H9 (cell line): ENCODE measurements at regions not wholly inside any gene's neighbourhood (a gene's known extent, or its start where the extent isn't known, plus 50 kb on each side); places are given as distances from the start of the nearest gene placed in this dataset.

Experiments used
- DNase-seq: peaks from one replicate; pipeline ENCODE4 v3.0.0-alpha.2; 2017
- H2AFZ ChIP-seq: one replicate; pipeline ENCODE4 v1.6.1; 2013; ENCODE audit warnings: mild to moderate bottlenecking, low read length, control low read depth, moderate library complexity
- H2AK5ac ChIP-seq: 2 replicates; pipeline ENCODE4 v1.6.1; 2013; ENCODE audit warnings: low read length, control low read depth, mixed read lengths; ENCODE audit not compliant: insufficient read length
- H2BK120ac ChIP-seq: one replicate; pipeline ENCODE4 v1.6.1; 2013; ENCODE audit warnings: low read depth, mild to moderate bottlenecking, low read length, control low read depth, inconsistent platforms; ENCODE audit not compliant: poor library complexity, severe bottlenecking
- H2BK12ac ChIP-seq: 2 replicates; pipeline ENCODE4 v1.6.1; 2013; ENCODE audit warnings: low read length, control low read depth, mixed read lengths, low read depth; ENCODE audit not compliant: insufficient read length
- H2BK15ac ChIP-seq: 2 replicates; pipeline ENCODE4 v1.6.1; 2013; ENCODE audit warnings: low read depth, low read length, control low read depth
- H2BK20ac ChIP-seq: one replicate; pipeline ENCODE4 v1.6.1; 2013; ENCODE audit warnings: low read depth, mild to moderate bottlenecking, low read length, control low read depth, inconsistent platforms; ENCODE audit not compliant: poor library complexity, severe bottlenecking
- H2BK5ac ChIP-seq: 2 replicates; pipeline ENCODE4 v1.6.1; 2013; ENCODE audit warnings: low read length, control low read depth, mixed read lengths; ENCODE audit not compliant: insufficient read length
- H3K14ac ChIP-seq: 2 replicates; pipeline ENCODE4 v1.6.1; 2013; ENCODE audit warnings: low read length, control low read depth; ENCODE audit not compliant: insufficient read depth
- H3K18ac ChIP-seq: 2 replicates; pipeline ENCODE4 v1.6.1; 2013; ENCODE audit warnings: low read depth, mild to moderate bottlenecking, mixed read lengths, low read length, control low read depth; ENCODE audit not compliant: insufficient read length
- H3K23ac ChIP-seq: 2 replicates; pipeline ENCODE4 v1.6.1; 2013; ENCODE audit warnings: low read length, control low read depth, mixed read lengths, low read depth; ENCODE audit not compliant: insufficient read length
- H3K23me2 ChIP-seq: 2 replicates; pipeline ENCODE4 v1.6.1; 2013; ENCODE audit warnings: low read depth, mild to moderate bottlenecking, mixed read lengths, low read length, control low read depth; ENCODE audit not compliant: insufficient read length, poor library complexity, severe bottlenecking
- H3K27ac ChIP-seq: 2 replicates; pipeline ENCODE4 v1.5.1; 2013; ENCODE audit warnings: low read length, control low read depth, mixed read lengths, low read depth; ENCODE audit not compliant: insufficient read length
- H3K27me3 ChIP-seq: 2 replicates; pipeline ENCODE4 v1.6.1; 2013; ENCODE audit warnings: low read length, control low read depth, inconsistent platforms; ENCODE audit not compliant: insufficient read depth
- H3K4ac ChIP-seq: 2 replicates; pipeline ENCODE4 v1.6.1; 2013; ENCODE audit warnings: low read depth, mild to moderate bottlenecking, control low read depth, inconsistent platforms, low read length, moderate library complexity
- H3K4me1 ChIP-seq: 2 replicates; pipeline ENCODE4 v1.6.1; 2013; ENCODE audit warnings: low read length, control low read depth, inconsistent platforms; ENCODE audit not compliant: insufficient read depth
- H3K4me2 ChIP-seq: 2 replicates; pipeline ENCODE4 v1.6.1; 2013; ENCODE audit warnings: low read length, control low read depth, mixed read lengths; ENCODE audit not compliant: insufficient read length, insufficient read depth
- H3K56ac ChIP-seq: 2 replicates; pipeline ENCODE4 v1.6.1; 2013; ENCODE audit warnings: low read depth, mild to moderate bottlenecking, mixed read lengths, low read length, control low read depth; ENCODE audit not compliant: insufficient read length
- H3K79me1 ChIP-seq: 2 replicates; pipeline ENCODE4 v1.6.1; 2013; ENCODE audit warnings: low read depth, mild to moderate bottlenecking, moderate library complexity, low read length, control low read depth, inconsistent platforms; ENCODE audit not compliant: insufficient read depth, poor library complexity, severe bottlenecking
- H3K79me2 ChIP-seq: 2 replicates; pipeline ENCODE4 v1.6.1; 2013; ENCODE audit warnings: low read length, control low read depth, inconsistent platforms; ENCODE audit not compliant: insufficient read depth
- H3K9ac ChIP-seq: 2 replicates; pipeline ENCODE4 v1.6.1; 2013; ENCODE audit warnings: low read length, control low read depth, mixed read lengths; ENCODE audit not compliant: insufficient read length; ENCODE audit errors: extremely low read depth
- H3K9me3 ChIP-seq: one replicate; pipeline ENCODE4 v1.6.1; 2013; ENCODE audit warnings: low read depth, low read length, inconsistent platforms; ENCODE audit not compliant: control insufficient read depth
- H3T11ph ChIP-seq: one replicate; pipeline ENCODE4 v1.6.1; 2013; ENCODE audit warnings: mild to moderate bottlenecking, low read length, control low read depth, inconsistent platforms
- H4K20me1 ChIP-seq: one replicate; pipeline ENCODE4 v1.6.1; 2013; ENCODE audit not compliant: control insufficient read depth, insufficient read length, insufficient read depth
- H4K5ac ChIP-seq: 2 replicates; pipeline ENCODE4 v1.6.1; 2013; ENCODE audit warnings: low read depth, mild to moderate bottlenecking, mixed read lengths, low read length, control low read depth; ENCODE audit not compliant: insufficient read length
- H4K8ac ChIP-seq: replicated peaks from 2 replicates; pipeline ENCODE4 v1.6.1; 2013; ENCODE audit warnings: low read length, control low read depth, mixed read lengths, low read depth; ENCODE audit not compliant: insufficient read length
- H4K91ac ChIP-seq: 2 replicates; pipeline ENCODE4 v1.6.1; 2013; ENCODE audit warnings: low read depth, mild to moderate bottlenecking, moderate library complexity, mixed read lengths, low read length, control low read depth; ENCODE audit not compliant: insufficient read length
- H3K27ac Mint-ChIP-seq, 3 experiments: 2 replicates in 2 of 3; 3 replicates in 1 of 3; pipeline ENCODE4 v1.8.0; 2020 to 2021; ENCODE audit warnings: mixed read lengths in 3 of 3, mild to moderate bottlenecking in 1 of 3, moderate library complexity in 1 of 3
- H3K27me3 Mint-ChIP-seq: 2 replicates; pipeline ENCODE4 v1.8.0; 2021; ENCODE audit warnings: low read depth, mild to moderate bottlenecking, moderate library complexity, mixed read lengths
- H3K36me3 Mint-ChIP-seq, 3 experiments: 2 replicates in 2 of 3; 3 replicates in 1 of 3; pipeline ENCODE4 v1.8.0; 2020 to 2021; ENCODE audit warnings: low read depth in 3 of 3, mixed read lengths in 3 of 3; ENCODE audit not compliant: insufficient read depth in 1 of 3
- H3K4me1 Mint-ChIP-seq, 2 experiments: 2 replicates each; pipeline ENCODE4 v1.8.0; 2020; ENCODE audit warnings: mixed read lengths in 2 of 2
- H3K4me3 Mint-ChIP-seq, 2 experiments: 2 replicates in 1 of 2; 3 replicates in 1 of 2; pipeline ENCODE4 v1.8.0; 2020 to 2021; ENCODE audit warnings: mild to moderate bottlenecking in 2 of 2, mixed read lengths in 2 of 2, moderate library complexity in 1 of 2
- H3K9me3 Mint-ChIP-seq, 2 experiments: 2 replicates in 1 of 2; 3 replicates in 1 of 2; pipeline ENCODE4 v1.8.0; 2020; ENCODE audit warnings: mild to moderate bottlenecking in 2 of 2, mixed read lengths in 2 of 2, moderate library complexity in 1 of 2
- CTCF ChIP-seq: fragments of 200-600 bp; sonication (generic); conservative IDR thresholded peaks from 3 replicates; pipeline ENCODE4 v1.8.0; 2021; ENCODE audit warnings: antibody characterized with exemption, mild to moderate bottlenecking
- WGBS: extraction: QIAGEN DNeasy Blood & Tissue Kit; methylation state at CpG from one replicate; pipeline ENCODE4 v1.1.7; 2013; ENCODE audit warnings: missing lambda C conversion rate, low lambda C conversion rate, mixed read lengths; ENCODE audit not compliant: insufficient read length; ENCODE audit errors: extremely low coverage; 5-methylcytosine and 5-hydroxymethylcytosine counted together

- Mint-ChIP-seq H3K9me3 (peaks cover 9 to 10% of the 10 kb centered on the region in 2 experiments), H3K4me3 (no peak overlapping the region), H3K36me3 (0 out of 7 replicates have a peak, but pooled peaks cover 0 to 5% (median 3%) of the 10 kb centered on the region in 3 experiments), H3K27me3 (peaks cover 4% of the 10 kb centered on the region), H3K27ac (no peak overlapping the region), H3K4me1 (peaks cover 3 to 4% of the 10 kb centered on the region in 2 experiments; a peak in 2 of 4 replicates)
- no peak for TF ChIP-seq CTCF
- Histone ChIP-seq H3K27me3 (no peaks in the 10 kb centered on the region), H3K79me1 (no peaks in the 10 kb centered on the region), H2BK120ac (no peak overlapping the region), H3K23me2 (no peaks in the 10 kb centered on the region), H3K79me2 (no peaks in the 10 kb centered on the region), H2AFZ (no peak overlapping the region), H3K4me2 (no peak overlapping the region), H3K56ac (no peak overlapping the region), H4K5ac (no peak overlapping the region), H4K8ac (no peak overlapping the region), H2BK20ac (no peak overlapping the region), H3K9me3 (no peaks in the 10 kb centered on the region), H3K9ac (no peak overlapping the region), H2BK12ac (no peak overlapping the region), H3T11ph (no peak overlapping the region), H3K23ac (no peak overlapping the region), H4K20me1 (no peaks in the 10 kb centered on the region), H3K27ac (no peak overlapping the region), H3K18ac (no peak overlapping the region), H3K4me1 (no peaks in the 10 kb centered on the region; the same call in 1 of the 2 replicates), H4K91ac (no peak overlapping the region), H2BK15ac (no peak overlapping the region), H3K4ac (no peak overlapping the region), H3K14ac (no peak overlapping the region), H2BK5ac (no peak overlapping the region), H2AK5ac (no peak overlapping the region)
- DNase-seq = no peak
- no CpG with 5 or more reads among the region's 3 CpGs for WGBS
Measured at GRCh38 chr11:122354025-122354697, 238.1 kb upstream of the BLID start.
